ENCODE measurements at regions not wholly inside any gene's neighbourhood (a gene's known extent, or its start where the extent isn't known, plus 50 kb on each side); places are given as distances from the start of the nearest gene placed in this dataset.

DNA sequence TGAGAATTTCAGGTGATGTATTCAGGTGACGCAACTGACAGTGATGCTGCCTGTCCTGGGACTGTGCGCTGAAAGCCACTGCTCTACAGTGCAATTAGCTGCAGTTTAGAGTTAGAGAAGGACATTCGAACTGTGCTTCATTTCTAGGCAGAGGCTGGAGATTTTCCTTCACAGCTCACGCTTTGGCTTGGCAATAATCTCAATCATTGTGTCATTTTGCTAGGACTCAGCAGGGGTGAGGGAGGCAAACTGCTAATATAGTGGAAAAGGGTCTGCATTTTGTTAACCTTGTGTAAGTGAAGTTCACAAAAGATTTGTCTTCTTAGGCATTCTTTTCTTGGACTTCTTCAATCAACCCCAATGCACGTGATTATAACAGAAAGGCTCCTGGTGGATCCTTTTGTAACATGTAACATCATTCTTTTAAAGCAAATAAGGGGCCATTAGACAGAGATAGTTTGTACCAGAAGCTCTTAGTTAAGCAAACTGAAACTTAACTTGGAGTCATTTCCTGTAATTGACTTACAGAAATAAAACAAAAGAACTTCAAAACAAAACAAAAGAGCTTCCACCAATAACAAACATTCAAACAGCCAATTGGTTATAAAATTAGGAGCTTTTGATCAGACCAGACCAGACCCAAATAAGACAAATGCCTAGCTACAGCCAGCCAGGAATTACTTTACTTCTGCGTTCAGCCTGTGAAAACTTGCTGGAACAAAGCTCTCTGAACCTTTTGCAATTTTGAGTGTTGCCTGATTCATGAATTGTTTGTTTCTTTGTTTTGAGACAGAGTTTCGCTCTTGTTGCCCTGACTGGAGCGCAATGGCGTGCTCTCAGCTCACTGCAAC is 1376.3 kb upstream of the CELF4 start:
- intact Hi-C loops (cut with DNase I) = no loop called here
- no peaks in the 10 kb centered on the region for H3K36me3 ChIP-seq
- 76 to 80% (median 78%) methylated on average over 9 of the region's 9 CpGs for WGBS, 4 donors
- no peak for DNase-seq
- ATAC-seq = no peak
- peak overlapping the region in 1 of 12 donors; percentile 24 for H3K4me3 ChIP-seq
- H3K4me1 ChIP-seq = no peaks in the 10 kb centered on the region
- H3K9me3 ChIP-seq = peaks cover 0 to 17% (median 5%) of the 10 kb centered on the region in 12 donors
- no peak for TF ChIP-seq POLR2A (IDR thresholded peaks at IDR 0.05)
- TF ChIP-seq, protein P1, sequence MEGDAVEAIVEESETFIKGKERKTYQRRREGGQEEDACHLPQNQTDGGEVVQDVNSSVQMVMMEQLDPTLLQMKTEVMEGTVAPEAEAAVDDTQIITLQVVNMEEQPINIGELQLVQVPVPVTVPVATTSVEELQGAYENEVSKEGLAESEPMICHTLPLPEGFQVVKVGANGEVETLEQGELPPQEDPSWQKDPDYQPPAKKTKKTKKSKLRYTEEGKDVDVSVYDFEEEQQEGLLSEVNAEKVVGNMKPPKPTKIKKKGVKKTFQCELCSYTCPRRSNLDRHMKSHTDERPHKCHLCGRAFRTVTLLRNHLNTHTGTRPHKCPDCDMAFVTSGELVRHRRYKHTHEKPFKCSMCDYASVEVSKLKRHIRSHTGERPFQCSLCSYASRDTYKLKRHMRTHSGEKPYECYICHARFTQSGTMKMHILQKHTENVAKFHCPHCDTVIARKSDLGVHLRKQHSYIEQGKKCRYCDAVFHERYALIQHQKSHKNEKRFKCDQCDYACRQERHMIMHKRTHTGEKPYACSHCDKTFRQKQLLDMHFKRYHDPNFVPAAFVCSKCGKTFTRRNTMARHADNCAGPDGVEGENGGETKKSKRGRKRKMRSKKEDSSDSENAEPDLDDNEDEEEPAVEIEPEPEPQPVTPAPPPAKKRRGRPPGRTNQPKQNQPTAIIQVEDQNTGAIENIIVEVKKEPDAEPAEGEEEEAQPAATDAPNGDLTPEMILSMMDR (IDR thresholded peaks at IDR 0.05) = no peak
- H3K27ac ChIP-seq = peak overlapping the region in 1 of 12 donors; percentile 70
- H3K27me3 ChIP-seq = no peaks in the 10 kb centered on the region

DNA sequence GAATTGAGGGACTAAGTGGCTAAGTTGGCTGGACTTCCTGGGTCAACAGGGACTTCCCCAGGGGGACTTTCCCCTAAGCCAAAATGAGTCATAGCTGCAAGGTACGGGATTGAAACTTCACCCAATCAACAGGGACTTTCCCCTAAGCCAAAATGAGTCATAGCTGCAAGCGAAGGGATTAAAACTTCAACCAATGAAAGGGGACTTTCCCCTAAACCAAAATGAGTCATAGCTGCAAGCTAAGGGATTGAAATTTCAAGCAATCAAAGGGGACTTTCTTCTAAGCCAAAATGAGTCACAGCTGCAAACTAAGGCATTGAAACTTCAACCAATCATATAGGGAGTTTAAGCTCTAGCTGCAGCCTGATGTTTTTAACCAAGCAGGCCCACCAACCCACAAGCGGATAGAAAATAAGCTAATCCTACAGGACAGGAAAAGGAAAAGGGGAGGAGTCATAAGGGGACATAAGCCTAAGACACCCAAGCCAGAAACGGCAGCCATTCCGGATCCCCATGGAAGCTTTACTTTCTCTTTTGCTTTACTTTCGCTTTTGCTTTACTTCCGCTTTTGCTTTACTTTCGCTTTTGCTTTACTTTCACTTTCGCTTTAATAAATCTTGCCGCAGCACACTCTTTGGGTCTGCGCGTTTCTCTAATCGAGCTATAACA is 1375.4 kb upstream of the CELF4 start:
- Histone ChIP-seq H3K9me3 (peaks cover 0 to 17% (median 3%) of the 10 kb centered on the region in 12 donors), H3K36me3 (no peaks in the 10 kb centered on the region), H3K27me3 (no peaks in the 10 kb centered on the region), H3K4me1 (no peaks in the 10 kb centered on the region), H3K4me3 (peak overlapping the region in 1 of 12 donors; percentile 24), H3K27ac (peak overlapping the region in 1 of 12 donors; percentile 70)
- intact Hi-C loops (cut with DNase I) = no loop called here
- no peak for ATAC-seq
- 79 to 87% (median 84%) methylated on average over 13 of the region's 13 CpGs for WGBS, 4 donors
- TF ChIP-seq, protein P1 (IDR thresholded peaks at IDR 0.05) = no peak
- TF ChIP-seq POLR2A (IDR thresholded peaks at IDR 0.05) = no peak
- no peak for DNase-seq

DNA sequence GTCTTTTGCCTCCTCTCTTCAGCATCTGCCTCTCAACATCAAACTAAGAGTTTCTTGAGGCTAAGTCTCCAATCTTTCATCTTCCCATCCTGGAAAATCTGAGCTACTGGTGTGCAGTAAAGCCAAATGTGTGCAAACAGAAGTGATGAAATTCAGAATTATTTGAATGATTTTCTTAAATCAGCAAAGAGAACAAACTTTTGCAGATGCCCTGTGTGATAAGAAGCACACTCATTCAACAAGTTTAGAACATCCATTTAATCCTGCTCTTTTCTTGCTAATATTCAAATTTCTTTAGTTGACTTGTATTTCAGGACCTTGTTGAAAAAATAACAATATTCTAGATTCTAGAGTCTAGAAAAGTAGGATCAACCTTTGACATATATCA is 1374.9 kb upstream of the CELF4 start:
- no peaks in the 10 kb centered on the region for H3K4me1 ChIP-seq
- intact Hi-C loops (cut with DNase I) = no loop called here
- H3K27ac ChIP-seq = no peak overlapping the region
- ATAC-seq = no peak
- DNase-seq = no peak
- H3K36me3 ChIP-seq = no peaks in the 10 kb centered on the region
- TF ChIP-seq POLR2A (IDR thresholded peaks at IDR 0.05) = no peak
- TF ChIP-seq, protein P1 (IDR thresholded peaks at IDR 0.05) = no peak
- no peaks in the 10 kb centered on the region for H3K27me3 ChIP-seq
- H3K4me3 ChIP-seq = no peak overlapping the region
- H3K9me3 ChIP-seq = peaks cover 0 to 17% (median 3%) of the 10 kb centered on the region in 12 donors

DNA sequence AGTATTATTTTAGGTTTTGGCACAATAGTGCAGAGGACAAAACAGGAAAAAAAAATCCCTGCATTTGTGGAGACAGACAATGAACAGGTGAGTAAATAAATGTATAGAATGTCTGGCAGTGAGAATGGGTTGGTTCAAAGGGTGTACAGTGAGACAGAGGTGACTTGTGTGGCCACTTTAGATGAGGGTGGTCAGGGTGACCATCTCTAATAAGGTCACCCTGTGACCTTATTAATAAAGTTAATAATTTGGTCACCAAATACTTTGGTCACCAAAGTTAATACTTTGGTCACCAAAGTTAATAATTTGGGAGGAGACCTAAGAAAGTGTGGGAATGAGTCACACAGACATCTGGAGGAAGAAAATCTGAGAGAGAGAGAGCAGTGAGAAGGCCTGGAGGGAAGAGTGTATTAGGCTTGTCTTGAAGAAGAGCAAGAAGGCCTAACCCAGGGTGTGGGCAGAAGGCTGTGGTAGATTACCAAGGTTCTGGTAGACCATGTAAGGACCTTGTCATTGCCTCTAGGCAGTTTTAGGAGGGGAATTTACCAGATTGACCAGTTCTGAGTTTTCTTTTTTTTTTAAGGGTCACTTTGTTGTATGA is 1368.4 kb upstream of the CELF4 start:
- Histone ChIP-seq H3K4me1 (no peaks in the 10 kb centered on the region), H3K27ac (no peak overlapping the region), H3K36me3 (no peaks in the 10 kb centered on the region), H3K27me3 (no peaks in the 10 kb centered on the region), H3K4me3 (no peak overlapping the region), H3K9me3 (no peaks in the 10 kb centered on the region)
- intact Hi-C loops (cut with DNase I) = no loop called here
- DNase-seq (no peak), ATAC-seq (no peak)
- TF ChIP-seq, protein P1 (IDR thresholded peaks at IDR 0.05) = no peak
- no peak for TF ChIP-seq POLR2A (IDR thresholded peaks at IDR 0.05)
